ENCODE measurements at regions not wholly inside any gene's neighbourhood (a gene's known extent, or its start where the extent isn't known, plus 50 kb on each side); places are given as distances from the start of the nearest gene placed in this dataset.
A peak's percentile ranks its signal among the peaks of the same experiment; 100 is the strongest.

GRCh38 chr10:22824984-22825383, 102.9 kb upstream of the ARMC3 start:
- Histone ChIP-seq H3K9me2 (no peaks in the 10 kb centered on the region), H3K9ac (no peak overlapping the region), H3K36me3 (replicated peaks in 1 of 2; ENCODE audit: control insufficient read depth in 1 of 2, insufficient read depth in 2 of 2, low read length in 1 of 2) (no peaks in the 10 kb centered on the region), H3F3A (replicated peaks; ENCODE audit: insufficient read depth) (peaks cover 20% of the 10 kb centered on the region), H4K20me1 (ENCODE audit: insufficient read depth) (no peaks in the 10 kb centered on the region), H3K4me1 (ENCODE audit: control insufficient read depth in 1 of 2, insufficient read depth in 2 of 2, low read depth in 1 of 2, low read length in 1 of 2) (peaks cover 0 to 6% of the 10 kb centered on the region in 2 experiments; a peak in 2 of 4 replicates), H3K9me3 (no peaks in the 10 kb centered on the region), H2AFZ (ENCODE audit: low read depth) (no peak overlapping the region), H3K4me3 (ENCODE audit: low read depth in 2 of 2, low read length in 1 of 2) (no peak overlapping the region), H3K4me2 (no peak overlapping the region), H3K79me2 (ENCODE audit: insufficient read depth) (no peaks in the 10 kb centered on the region), H3K27me3 (ENCODE audit: insufficient read depth) (no peaks in the 10 kb centered on the region), H3K27ac (ENCODE audit: low read depth in 2 of 2, low read length in 1 of 2) (peak overlapping the region in 1 of 2 experiments; percentile 20; a peak in 2 of 4 replicates)
- TF ChIP-seq NFIC (IDR thresholded peaks at IDR 0.05; ENCODE audit: borderline replicate concordance) (0 out of 2 replicates have a peak, but pooled peaks have one; percentile 11), MEF2A (IDR thresholded peaks at IDR 0.05; ENCODE audit: borderline replicate concordance, low read depth) (no peak), TEAD4 (IDR thresholded peaks at IDR 0.05; ENCODE audit: borderline replicate concordance, insufficient read depth) (peak; percentile 30; the same call in 1 of the 2 replicates), PBX3 (IDR thresholded peaks at IDR 0.05) (peak; percentile 52), FOSL2 (IDR thresholded peaks at IDR 0.05; ENCODE audit: borderline replicate concordance, low read depth) (peak; percentile 61), JUND (IDR thresholded peaks at IDR 0.05) (0 out of 2 replicates have a peak, but pooled peaks have one; percentile 35)
- TF ChIP-seq, protein P1, sequence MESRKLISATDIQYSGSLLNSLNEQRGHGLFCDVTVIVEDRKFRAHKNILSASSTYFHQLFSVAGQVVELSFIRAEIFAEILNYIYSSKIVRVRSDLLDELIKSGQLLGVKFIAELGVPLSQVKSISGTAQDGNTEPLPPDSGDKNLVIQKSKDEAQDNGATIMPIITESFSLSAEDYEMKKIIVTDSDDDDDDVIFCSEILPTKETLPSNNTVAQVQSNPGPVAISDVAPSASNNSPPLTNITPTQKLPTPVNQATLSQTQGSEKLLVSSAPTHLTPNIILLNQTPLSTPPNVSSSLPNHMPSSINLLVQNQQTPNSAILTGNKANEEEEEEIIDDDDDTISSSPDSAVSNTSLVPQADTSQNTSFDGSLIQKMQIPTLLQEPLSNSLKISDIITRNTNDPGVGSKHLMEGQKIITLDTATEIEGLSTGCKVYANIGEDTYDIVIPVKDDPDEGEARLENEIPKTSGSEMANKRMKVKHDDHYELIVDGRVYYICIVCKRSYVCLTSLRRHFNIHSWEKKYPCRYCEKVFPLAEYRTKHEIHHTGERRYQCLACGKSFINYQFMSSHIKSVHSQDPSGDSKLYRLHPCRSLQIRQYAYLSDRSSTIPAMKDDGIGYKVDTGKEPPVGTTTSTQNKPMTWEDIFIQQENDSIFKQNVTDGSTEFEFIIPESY (IDR thresholded peaks at IDR 0.05; ENCODE audit: borderline replicate concordance, low read depth) = no peak
- POLR2A ChIA-PET = no interaction called here
- CTCF ChIA-PET = no interaction called here
- WGBS (ENCODE audit: low lambda C conversion rate) = 48% methylated on average over 3 of the region's 3 CpGs
- no peak for DNase-seq

- H3K4me2 ChIP-seq = no peak overlapping the region
Observed at GRCh38 chr10:22824520-22824919, 103.3 kb upstream of the ARMC3 start.

More at GRCh38 chr10:22824520-22824919, 103.3 kb upstream of the ARMC3 start:
- Histone ChIP-seq H3K27me3 (ENCODE audit: insufficient read depth) (no peaks in the 10 kb centered on the region), H3K36me3 (replicated peaks in 1 of 2; ENCODE audit: control insufficient read depth in 1 of 2, insufficient read depth in 2 of 2, low read length in 1 of 2) (no peaks in the 10 kb centered on the region), H3K4me1 (ENCODE audit: control insufficient read depth in 1 of 2, insufficient read depth in 2 of 2, low read depth in 1 of 2, low read length in 1 of 2) (peaks cover 0 to 6% of the 10 kb centered on the region in 2 experiments; a peak in 2 of 4 replicates), H3K4me3 (ENCODE audit: low read depth in 2 of 2, low read length in 1 of 2) (no peak overlapping the region), H3K9me3 (no peaks in the 10 kb centered on the region), H3K9ac (no peak overlapping the region), H3K79me2 (ENCODE audit: insufficient read depth) (no peaks in the 10 kb centered on the region), H3K27ac (ENCODE audit: low read depth in 2 of 2, low read length in 1 of 2) (peak overlapping the region in 1 of 2 experiments; percentile 11; a peak in 1 of 4 replicates), H2AFZ (ENCODE audit: low read depth) (no peak overlapping the region), H3K9me2 (no peaks in the 10 kb centered on the region), H3F3A (replicated peaks; ENCODE audit: insufficient read depth) (peaks cover 20% of the 10 kb centered on the region), H4K20me1 (ENCODE audit: insufficient read depth) (no peaks in the 10 kb centered on the region)
- POLR2A ChIA-PET = no interaction called here
- TF ChIP-seq, protein P2, sequence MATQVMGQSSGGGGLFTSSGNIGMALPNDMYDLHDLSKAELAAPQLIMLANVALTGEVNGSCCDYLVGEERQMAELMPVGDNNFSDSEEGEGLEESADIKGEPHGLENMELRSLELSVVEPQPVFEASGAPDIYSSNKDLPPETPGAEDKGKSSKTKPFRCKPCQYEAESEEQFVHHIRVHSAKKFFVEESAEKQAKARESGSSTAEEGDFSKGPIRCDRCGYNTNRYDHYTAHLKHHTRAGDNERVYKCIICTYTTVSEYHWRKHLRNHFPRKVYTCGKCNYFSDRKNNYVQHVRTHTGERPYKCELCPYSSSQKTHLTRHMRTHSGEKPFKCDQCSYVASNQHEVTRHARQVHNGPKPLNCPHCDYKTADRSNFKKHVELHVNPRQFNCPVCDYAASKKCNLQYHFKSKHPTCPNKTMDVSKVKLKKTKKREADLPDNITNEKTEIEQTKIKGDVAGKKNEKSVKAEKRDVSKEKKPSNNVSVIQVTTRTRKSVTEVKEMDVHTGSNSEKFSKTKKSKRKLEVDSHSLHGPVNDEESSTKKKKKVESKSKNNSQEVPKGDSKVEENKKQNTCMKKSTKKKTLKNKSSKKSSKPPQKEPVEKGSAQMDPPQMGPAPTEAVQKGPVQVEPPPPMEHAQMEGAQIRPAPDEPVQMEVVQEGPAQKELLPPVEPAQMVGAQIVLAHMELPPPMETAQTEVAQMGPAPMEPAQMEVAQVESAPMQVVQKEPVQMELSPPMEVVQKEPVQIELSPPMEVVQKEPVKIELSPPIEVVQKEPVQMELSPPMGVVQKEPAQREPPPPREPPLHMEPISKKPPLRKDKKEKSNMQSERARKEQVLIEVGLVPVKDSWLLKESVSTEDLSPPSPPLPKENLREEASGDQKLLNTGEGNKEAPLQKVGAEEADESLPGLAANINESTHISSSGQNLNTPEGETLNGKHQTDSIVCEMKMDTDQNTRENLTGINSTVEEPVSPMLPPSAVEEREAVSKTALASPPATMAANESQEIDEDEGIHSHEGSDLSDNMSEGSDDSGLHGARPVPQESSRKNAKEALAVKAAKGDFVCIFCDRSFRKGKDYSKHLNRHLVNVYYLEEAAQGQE (IDR thresholded peaks at IDR 0.05; ENCODE audit: low read depth, low read length) = no peak
- no peak for TF ChIP-seq PBX3 (IDR thresholded peaks at IDR 0.05)
- no peak for TF ChIP-seq ELF1 (IDR thresholded peaks at IDR 0.05)
- no peak for TF ChIP-seq MEF2A (IDR thresholded peaks at IDR 0.05; ENCODE audit: borderline replicate concordance, low read depth)
- no peak for TF ChIP-seq JUND (IDR thresholded peaks at IDR 0.05)
- no peak for TF ChIP-seq TAF1 (IDR thresholded peaks at IDR 0.05; ENCODE audit: borderline replicate concordance, low read depth, low read length)
- no peak for TF ChIP-seq TEAD4 (IDR thresholded peaks at IDR 0.05; ENCODE audit: borderline replicate concordance, insufficient read depth)
- TF ChIP-seq GATA2 (CRISPR knock-in tag; IDR thresholded peaks at IDR 0.05) = no peak
- TF ChIP-seq NRF1 (IDR thresholded peaks at IDR 0.05; ENCODE audit: low read depth, low read length) = no peak
- no peak for TF ChIP-seq RFX5 (IDR thresholded peaks at IDR 0.05; ENCODE audit: low read length)
- TF ChIP-seq RAD21 (IDR thresholded peaks at IDR 0.05; ENCODE audit: low read length) = no peak
- TF ChIP-seq, protein P1 (IDR thresholded peaks at IDR 0.05; ENCODE audit: borderline replicate concordance, low read depth) = no peak
- TF ChIP-seq EP300 (IDR thresholded peaks at IDR 0.05; ENCODE audit: borderline replicate concordance in 1 of 2, low read depth in 1 of 2, low read length in 1 of 2) = no peak
- 86% methylated on average over 3 of the region's 3 CpGs for WGBS (ENCODE audit: low lambda C conversion rate)
- DNase-seq = no peak
- CTCF ChIA-PET = no interaction called here

Data from SK-N-SH (cell line).